GM12878 (cell line): ENCODE measurements at regions not wholly inside any gene's neighbourhood (a gene's known extent, or its start where the extent isn't known, plus 50 kb on each side); places are given as distances from the start of the nearest gene placed in this dataset.

Source experiments
- ATAC-seq: fragments of 200-7000 bp; cut with Tn5 transposase; 3 replicates; pipeline ENCODE4 v1.9.1; 2020; ENCODE audit warnings: mild to moderate bottlenecking, moderate library complexity
- BruUV-seq: library from RNA; stranded (reverse); fragments of 400-500 nt; replicated peaks from 2 replicates; lab custom pipeline; 2021; lab: Mats Ljungman, UMichigan
- CTCF ChIA-PET: fragments of 300-600 bp; sonication (Branson Sonifier 250); formaldehyde crosslinking; extraction: SDS; loops from one replicate; lab custom pipeline; 2021; ENCODE audit warnings: inconsistent platforms; lab: Yijun Ruan, JAX
- POLR2A ChIA-PET: fragments of 350-600 bp; formaldehyde crosslinking; extraction: SDS; loops from one replicate; lab custom pipeline; 2021; ENCODE audit warnings: inconsistent platforms; lab: Charles Lee
- RAD21 ChIA-PET: fragments of 300-600 bp; sonication (Branson Sonifier 250); formaldehyde crosslinking; loops from one replicate; lab custom pipeline; 2023; ENCODE audit warnings: antibody characterized with exemption; ENCODE audit not compliant: unreplicated experiment; lab: Charles Lee
- SMC1A ChIA-PET: fragments of 300-600 bp; sonication (Branson Sonifier 250); formaldehyde crosslinking; loops from one replicate; lab custom pipeline; 2023; ENCODE audit not compliant: unreplicated experiment, uncharacterized antibody; lab: Charles Lee
- DNase-seq: peaks from one replicate; pipeline ENCODE4 v3.0.0-alpha.2; 2011; ENCODE audit warnings: low read depth, low spot score
- FAIRE-seq: peaks from 3 replicates; lab custom pipeline; 2011; peaks lifted over from hg19 to GRCh38; lab: Jason Lieb, UNC
- H2AFZ ChIP-seq: 2 replicates; pipeline ENCODE4 v1.6.0; 2011; ENCODE audit warnings: low read depth, low read length, control low read depth; ENCODE audit not compliant: control insufficient read depth
- H3K27ac ChIP-seq: 2 replicates; pipeline ENCODE4 v1.5.1; 2011; ENCODE audit warnings: control low read depth; ENCODE audit not compliant: control insufficient read depth, insufficient read depth
- H3K27me3 ChIP-seq, 2 experiments: replicated peaks in 1 of 2; 2 replicates each; pipeline versions ENCODE4 v1.6.0 to v1.6.1; 2011; ENCODE audit warnings: low read length in 1 of 2; ENCODE audit not compliant: control insufficient read depth in 2 of 2, insufficient read depth in 2 of 2
- H3K36me3 ChIP-seq, 2 experiments: 2 replicates each; pipeline ENCODE4 v1.5.1; 2011; ENCODE audit warnings: low read length in 1 of 2; ENCODE audit not compliant: control insufficient read depth in 2 of 2, insufficient read depth in 2 of 2
- H3K4me1 ChIP-seq: 2 replicates; pipeline ENCODE4 v1.6.1; 2011; ENCODE audit warnings: mild to moderate bottlenecking, low read length, moderate library complexity, mixed read lengths; ENCODE audit not compliant: control insufficient read depth, insufficient read depth
- H3K4me2 ChIP-seq: 2 replicates; pipeline ENCODE4 v1.6.0; 2011; ENCODE audit warnings: control low read depth; ENCODE audit not compliant: control insufficient read depth, insufficient read depth
- H3K4me3 ChIP-seq: fragments of 200-600 bp; sonication (generic); 2 replicates; pipeline ENCODE4 v1.5.1; 2016
- H3K79me2 ChIP-seq: 2 replicates; pipeline ENCODE4 v1.6.0; 2011; ENCODE audit warnings: low read length; ENCODE audit not compliant: control insufficient read depth, insufficient read depth
- H3K9ac ChIP-seq: 2 replicates; pipeline ENCODE4 v1.8.0; 2011; ENCODE audit warnings: low read length, control low read depth, mixed read lengths; ENCODE audit not compliant: control insufficient read depth, insufficient read depth
- H3K9me3 ChIP-seq: replicated peaks from 3 replicates; pipeline ENCODE4 v1.5.1; 2011; ENCODE audit warnings: mild to moderate bottlenecking, low read length; ENCODE audit not compliant: control insufficient read depth, insufficient read depth
- H4K20me1 ChIP-seq: 2 replicates; pipeline ENCODE4 v1.6.0; 2011; ENCODE audit not compliant: control insufficient read depth, insufficient read depth
- CBX3 ChIP-seq: fragments of 200-600 bp; sonication (generic); IDR thresholded peaks from 2 replicates; pipeline ENCODE4 v1.6.1; 2016; ENCODE audit warnings: low read depth, borderline replicate concordance
- JUNB ChIP-seq: IDR thresholded peaks from 2 replicates; pipeline ENCODE4 v1.6.1; 2016; ENCODE audit warnings: antibody characterized with exemption, mild to moderate bottlenecking
- MYC ChIP-seq: IDR thresholded peaks from 2 replicates; pipeline ENCODE4 v1.6.1; 2011; ENCODE audit warnings: mild to moderate bottlenecking, low read length, moderate library complexity, inconsistent platforms; ENCODE audit not compliant: insufficient read depth, insufficient replicate concordance, insufficient read length, severe bottlenecking
- RAD21 ChIP-seq: IDR thresholded peaks from 2 replicates; pipeline ENCODE4 v1.6.1; 2011; ENCODE audit warnings: mild to moderate bottlenecking, low read depth, low read length, moderate library complexity; ENCODE audit not compliant: insufficient read depth
- RUNX3 ChIP-seq: IDR thresholded peaks from 2 replicates; pipeline ENCODE4 v1.6.1; 2012; ENCODE audit warnings: low read length, inconsistent platforms
- SPI1 ChIP-seq: IDR thresholded peaks from 2 replicates; pipeline ENCODE4 v1.6.1; 2011; ENCODE audit warnings: low read depth, mild to moderate bottlenecking, low read length, moderate library complexity, borderline replicate concordance; ENCODE audit not compliant: insufficient read depth
- SREBF1 ChIP-seq: IDR thresholded peaks from 2 replicates; pipeline ENCODE4 v1.6.1; 2012; ENCODE audit warnings: mild to moderate bottlenecking, low read length
- SREBF2 ChIP-seq: IDR thresholded peaks from 2 replicates; pipeline ENCODE4 v1.6.1; 2012; ENCODE audit warnings: mild to moderate bottlenecking, low read length
- WGBS: methylation state at CpG from one replicate; pipeline ENCODE4 v1.1.6; 2016; ENCODE audit warnings: low lambda C conversion rate; ENCODE audit not compliant: insufficient replicate concordance, insufficient coverage; ENCODE audit errors: missing lambda C conversion rate; 5-methylcytosine and 5-hydroxymethylcytosine counted together
- in situ Hi-C: fragments of 300-500 bp; cut with MboI; formaldehyde crosslinking; loops from 9 replicates; pipeline ENCODE4 v1.14.3; 2018; ENCODE audit warnings: mixed read lengths
- intact Hi-C: fragments of 100-400 bp; cut with micrococcal nuclease; formaldehyde crosslinking; loops from one replicate; pipeline ENCODE4 v1.14.2; 2022; ENCODE audit not compliant: unreplicated experiment
- TF ChIP-seq, protein P1 (sequence below): IDR thresholded peaks from 2 replicates; pipeline ENCODE4 v1.6.1; 2011; ENCODE audit warnings: mild to moderate bottlenecking, low read depth, low read length, moderate library complexity; ENCODE audit not compliant: insufficient replicate concordance
- TF ChIP-seq, protein P2 (sequence below): fragments of 450-650 bp; IDR thresholded peaks from 2 replicates; pipeline ENCODE4 v1.6.1; 2016; ENCODE audit warnings: mild to moderate bottlenecking

DNA sequence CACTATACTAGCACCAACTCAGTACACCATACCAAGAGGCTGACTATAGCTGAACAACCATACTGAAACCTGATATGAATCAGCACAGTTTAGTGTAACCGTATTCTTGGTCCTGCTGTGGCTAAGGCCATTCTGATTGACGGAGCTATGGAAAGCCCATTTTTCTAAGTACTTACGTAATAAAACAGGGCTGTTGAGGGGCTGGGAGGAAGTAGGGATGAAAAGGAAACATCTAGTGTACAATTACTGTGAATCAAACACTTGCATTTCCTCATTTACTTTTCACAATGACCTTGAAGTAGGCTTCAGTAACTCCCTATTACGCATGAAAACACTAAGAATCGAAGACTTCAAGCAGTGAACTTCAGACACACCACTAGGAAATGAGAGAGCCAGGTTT is 198.2 kb downstream of the BTG1 start:
- intact Hi-C loops: no loop called here
- Histone ChIP-seq H3K9me3 (no peaks in the 10 kb centered on the region), H3K4me3 (no peak overlapping the region), H3K4me1 (no peaks in the 10 kb centered on the region), H3K9ac (no peak overlapping the region), H2AFZ (peak overlapping the region; percentile 32; the same call in 1 of the 2 replicates), H3K27ac (no peak overlapping the region), H3K27me3 (no peaks in the 10 kb centered on the region), H3K4me2 (no peak overlapping the region), H3K79me2 (no peaks in the 10 kb centered on the region), H3K36me3 (no peaks in the 10 kb centered on the region), H4K20me1 (no peaks in the 10 kb centered on the region)
- FAIRE-seq: peak; percentile 92
- no peak for TF ChIP-seq SREBF1
- TF ChIP-seq CBX3: no peak
- TF ChIP-seq RUNX3: peak; percentile 32; the same call in 1 of the 2 replicates
- TF ChIP-seq, protein P1, sequence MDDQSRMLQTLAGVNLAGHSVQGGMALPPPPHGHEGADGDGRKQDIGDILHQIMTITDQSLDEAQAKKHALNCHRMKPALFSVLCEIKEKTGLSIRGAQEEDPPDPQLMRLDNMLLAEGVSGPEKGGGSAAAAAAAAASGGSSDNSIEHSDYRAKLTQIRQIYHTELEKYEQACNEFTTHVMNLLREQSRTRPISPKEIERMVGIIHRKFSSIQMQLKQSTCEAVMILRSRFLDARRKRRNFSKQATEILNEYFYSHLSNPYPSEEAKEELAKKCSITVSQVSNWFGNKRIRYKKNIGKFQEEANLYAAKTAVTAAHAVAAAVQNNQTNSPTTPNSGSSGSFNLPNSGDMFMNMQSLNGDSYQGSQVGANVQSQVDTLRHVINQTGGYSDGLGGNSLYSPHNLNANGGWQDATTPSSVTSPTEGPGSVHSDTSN: peak; percentile 64
- peak; percentile 57; the same call in 1 of the 2 replicates for TF ChIP-seq SPI1
- TF ChIP-seq, protein P2, sequence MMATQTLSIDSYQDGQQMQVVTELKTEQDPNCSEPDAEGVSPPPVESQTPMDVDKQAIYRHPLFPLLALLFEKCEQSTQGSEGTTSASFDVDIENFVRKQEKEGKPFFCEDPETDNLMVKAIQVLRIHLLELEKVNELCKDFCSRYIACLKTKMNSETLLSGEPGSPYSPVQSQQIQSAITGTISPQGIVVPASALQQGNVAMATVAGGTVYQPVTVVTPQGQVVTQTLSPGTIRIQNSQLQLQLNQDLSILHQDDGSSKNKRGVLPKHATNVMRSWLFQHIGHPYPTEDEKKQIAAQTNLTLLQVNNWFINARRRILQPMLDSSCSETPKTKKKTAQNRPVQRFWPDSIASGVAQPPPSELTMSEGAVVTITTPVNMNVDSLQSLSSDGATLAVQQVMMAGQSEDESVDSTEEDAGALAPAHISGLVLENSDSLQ: peak; percentile 80
- TF ChIP-seq RAD21: no peak
- TF ChIP-seq SREBF2: no peak
- peak; percentile 61 for TF ChIP-seq JUNB
- TF ChIP-seq MYC: no peak
- 26% methylated on average over 5 of the region's 5 CpGs for WGBS
- ChIA-PET RAD21 (no interaction called here), POLR2A (no interaction called here), SMC1A (interaction anchor here (0.7 kb wide), 1 partner anchor 45 kb away, joined by 3 read pairs; no protein-coding TSS in a partner anchor), CTCF (no interaction called here)
- no TSS peak for BruUV-seq
- ATAC-seq: peak; percentile 93
- no peak for DNase-seq
- in situ Hi-C loops: no loop called here
